Gastroesophageal sphincter (tissue), 4 donors: ENCODE measurements at regions not wholly inside any gene's neighbourhood (a gene's known extent, or its start where the extent isn't known, plus 50 kb on each side); places are given as distances from the start of the nearest gene placed in this dataset.

Source experiments
- ATAC-seq: fragments of 150-250 bp; one replicate; pipeline ENCODE4 v1.9.1; 2016; ENCODE audit warnings: mild to moderate bottlenecking, moderate library complexity
- H3K27ac ChIP-seq, 4 donors: fragments of 200-600 bp; sonication (generic) in 3 of 4; 1 replicate in 3 of 4; 2 replicates in 1 of 4; pipeline ENCODE4 v1.5.1; 2016 to 2019
- H3K27me3 ChIP-seq: fragments of 200-600 bp; sonication (generic); one replicate; pipeline ENCODE4 v1.5.1; 2019
- H3K36me3 ChIP-seq, 2 donors: fragments of 200-600 bp; sonication (generic); one replicate each; pipeline ENCODE4 v1.5.1; 2019; ENCODE audit warnings: control low read depth in 1 of 2
- H3K4me1 ChIP-seq, 3 donors: fragments of 200-600 bp; sonication (generic); 1 replicate in 2 of 3; 2 replicates in 1 of 3; pipeline ENCODE4 v1.5.1; 2016 to 2019; ENCODE audit warnings: control low read depth in 2 of 3
- H3K4me3 ChIP-seq, 2 donors: fragments of 200-600 bp; sonication (generic); one replicate each; pipeline ENCODE4 v1.5.1; 2019; ENCODE audit warnings: mild to moderate bottlenecking in 1 of 2, moderate library complexity in 1 of 2
- H3K9me3 ChIP-seq, 3 donors: fragments of 200-600 bp; sonication (generic); one replicate each; pipeline ENCODE4 v1.5.1; 2017 to 2019; ENCODE audit warnings: control low read depth in 2 of 3
- EP300 ChIP-seq: sonication (generic); formaldehyde crosslinking; IDR thresholded peaks from one replicate; pipeline ENCODE4 v1.6.1; 2017; ENCODE audit warnings: antibody characterized with exemption, mild to moderate bottlenecking
- POLR2A ChIP-seq, 2 donors: fragments of 450-650 bp; IDR thresholded peaks; one replicate each; pipeline ENCODE4 v1.6.1; 2017; ENCODE audit warnings: antibody characterized with exemption in 2 of 2, mild to moderate bottlenecking in 2 of 2, moderate library complexity in 1 of 2
- POLR2AphosphoS5 ChIP-seq: sonication (generic); formaldehyde crosslinking; IDR thresholded peaks from one replicate; pipeline ENCODE4 v1.6.1; 2017; ENCODE audit warnings: antibody characterized with exemption
- WGBS, 2 donors: methylation state at CpG; one replicate each; pipeline ENCODE4 v1.1.5; 2018; ENCODE audit warnings: low coverage in 1 of 2; 5-methylcytosine and 5-hydroxymethylcytosine counted together
- TF ChIP-seq, protein P1 (sequence below), 4 experiments: fragments of 200-600 bp in 2 of 4; fragments of 450-650 bp in 2 of 4; sonication (generic) in 1 of 4; IDR thresholded peaks; one replicate each; pipeline ENCODE4 v1.5.1; 2017 to 2019; ENCODE audit warnings: antibody characterized with exemption in 4 of 4, mild to moderate bottlenecking in 2 of 4, moderate library complexity in 2 of 4

GRCh38 chr4:63169836-63170235, 1239.4 kb downstream of the TECRL start:
- Histone ChIP-seq H3K27ac (no peak overlapping the region), H3K27me3 (no peaks in the 10 kb centered on the region), H3K9me3 (no peaks in the 10 kb centered on the region), H3K36me3 (no peaks in the 10 kb centered on the region), H3K4me3 (no peak overlapping the region), H3K4me1 (no peaks in the 10 kb centered on the region)
- 85 to 89% methylated on average over 2 of the region's 2 CpGs for WGBS, 2 donors
- ATAC-seq, result no peak
- TF ChIP-seq EP300, result no peak
- TF ChIP-seq POLR2A (IDR thresholded peaks at IDR 0.05), result no peak

GRCh38 chr4:63155561-63155960, 1253.7 kb downstream of the TECRL start:
- ATAC-seq, result no peak
- 80 to 100% methylated on average over 1 of the region's 1 CpG for WGBS, 2 donors
- Histone ChIP-seq H3K9me3 (peaks cover 0 to 6% (median 0%) of the 10 kb centered on the region in 3 donors), H3K4me1 (no peaks in the 10 kb centered on the region), H3K27me3 (no peaks in the 10 kb centered on the region), H3K4me3 (no peak overlapping the region), H3K27ac (no peak overlapping the region), H3K36me3 (no peaks in the 10 kb centered on the region)
- TF ChIP-seq POLR2A (IDR thresholded peaks at IDR 0.05) (no peak), POLR2AphosphoS5 (no peak), EP300 (no peak)
- TF ChIP-seq, protein P1, sequence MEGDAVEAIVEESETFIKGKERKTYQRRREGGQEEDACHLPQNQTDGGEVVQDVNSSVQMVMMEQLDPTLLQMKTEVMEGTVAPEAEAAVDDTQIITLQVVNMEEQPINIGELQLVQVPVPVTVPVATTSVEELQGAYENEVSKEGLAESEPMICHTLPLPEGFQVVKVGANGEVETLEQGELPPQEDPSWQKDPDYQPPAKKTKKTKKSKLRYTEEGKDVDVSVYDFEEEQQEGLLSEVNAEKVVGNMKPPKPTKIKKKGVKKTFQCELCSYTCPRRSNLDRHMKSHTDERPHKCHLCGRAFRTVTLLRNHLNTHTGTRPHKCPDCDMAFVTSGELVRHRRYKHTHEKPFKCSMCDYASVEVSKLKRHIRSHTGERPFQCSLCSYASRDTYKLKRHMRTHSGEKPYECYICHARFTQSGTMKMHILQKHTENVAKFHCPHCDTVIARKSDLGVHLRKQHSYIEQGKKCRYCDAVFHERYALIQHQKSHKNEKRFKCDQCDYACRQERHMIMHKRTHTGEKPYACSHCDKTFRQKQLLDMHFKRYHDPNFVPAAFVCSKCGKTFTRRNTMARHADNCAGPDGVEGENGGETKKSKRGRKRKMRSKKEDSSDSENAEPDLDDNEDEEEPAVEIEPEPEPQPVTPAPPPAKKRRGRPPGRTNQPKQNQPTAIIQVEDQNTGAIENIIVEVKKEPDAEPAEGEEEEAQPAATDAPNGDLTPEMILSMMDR (IDR thresholded peaks at IDR 0.05), result no peak

DNA sequence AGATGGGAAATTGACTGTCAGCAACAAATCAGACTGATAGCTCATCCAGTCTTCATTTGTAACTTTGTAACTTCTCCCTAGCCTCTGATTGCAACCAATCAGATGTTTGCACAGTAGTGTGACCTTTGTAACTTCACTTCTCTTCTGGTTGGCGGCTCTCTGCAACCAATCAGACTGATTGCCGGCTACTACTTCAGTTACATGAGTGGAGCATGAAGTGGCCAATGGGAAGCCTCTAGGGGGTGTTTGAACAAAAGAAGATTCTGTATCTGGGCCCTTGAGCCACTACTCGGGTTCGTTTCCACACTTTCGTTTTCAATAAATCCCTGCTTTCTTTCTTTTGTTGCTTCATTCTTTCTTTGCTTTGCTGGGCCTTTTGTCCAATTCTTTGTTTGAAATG, 1285.8 kb downstream of the TECRL start:
- H3K4me3 ChIP-seq, result no peak overlapping the region
- no peaks in the 10 kb centered on the region for H3K27me3 ChIP-seq
- TF ChIP-seq POLR2AphosphoS5 (no peak), POLR2A (IDR thresholded peaks at IDR 0.05) (no peak), EP300 (no peak)
- TF ChIP-seq, protein P1 (IDR thresholded peaks at IDR 0.05), result no peak
- H3K9me3 ChIP-seq, result no peaks in the 10 kb centered on the region
- no peak for ATAC-seq
- H3K27ac ChIP-seq, result no peak overlapping the region
- 83 to 93% methylated on average over 3 to 5 of the region's 5 CpGs for WGBS, 2 donors
- H3K4me1 ChIP-seq, result no peaks in the 10 kb centered on the region
- no peaks in the 10 kb centered on the region for H3K36me3 ChIP-seq

DNA sequence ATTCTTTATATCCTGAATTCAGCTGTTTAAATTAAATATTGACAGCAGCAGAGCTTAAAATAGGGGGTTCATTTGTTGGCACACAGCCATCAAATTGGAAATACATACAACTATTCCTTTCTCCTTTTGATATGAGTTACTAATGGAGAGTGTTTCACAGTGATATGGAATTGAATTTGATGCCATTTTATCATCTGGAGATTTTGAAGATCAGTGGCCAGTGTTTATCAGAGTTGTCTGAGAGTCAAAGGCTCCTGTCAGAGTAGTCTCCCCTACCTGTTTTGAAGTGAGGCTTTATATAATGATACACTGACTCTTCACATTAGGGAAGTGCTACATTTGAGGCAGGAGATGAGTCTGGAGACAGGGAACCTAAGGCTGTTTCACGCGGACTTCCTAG, 1286.3 kb downstream of the TECRL start:
- Histone ChIP-seq H3K27me3 (no peaks in the 10 kb centered on the region), H3K36me3 (no peaks in the 10 kb centered on the region), H3K9me3 (no peaks in the 10 kb centered on the region), H3K4me3 (no peak overlapping the region), H3K4me1 (no peaks in the 10 kb centered on the region), H3K27ac (no peak overlapping the region)
- no peak for ATAC-seq
- WGBS, 2 donors, result 83 to 94% methylated on average over 2 of the region's 2 CpGs
- TF ChIP-seq EP300, result no peak

DNA sequence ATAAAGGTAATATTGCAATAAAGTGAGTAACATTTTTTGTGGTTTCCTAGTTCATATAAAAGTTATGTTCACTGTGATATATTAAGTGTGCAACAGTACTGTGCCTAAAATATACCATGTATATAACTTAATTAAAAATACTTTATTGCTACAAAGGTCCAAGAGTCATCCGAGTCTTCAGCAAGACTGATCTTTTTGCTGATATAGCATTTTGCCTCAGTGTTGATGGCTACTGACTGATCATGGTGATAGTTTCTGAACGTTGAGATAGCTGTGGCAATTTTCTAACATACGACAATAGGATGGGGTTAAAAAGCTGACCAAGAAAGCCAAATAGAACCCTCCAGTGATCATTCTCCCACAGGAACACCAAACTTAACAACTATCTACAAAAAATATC, 1302.7 kb downstream of the TECRL start:
- TF ChIP-seq POLR2AphosphoS5 (no peak), POLR2A (IDR thresholded peaks at IDR 0.05) (no peak), EP300 (no peak)
- TF ChIP-seq, protein P1 (IDR thresholded peaks at IDR 0.05), result no peak
- no peaks in the 10 kb centered on the region for H3K27me3 ChIP-seq
- H3K27ac ChIP-seq, result no peak overlapping the region
- no peak for ATAC-seq
- H3K4me3 ChIP-seq, result no peak overlapping the region
- peaks cover 0 to 14% (median 0%) of the 10 kb centered on the region in 3 donors for H3K9me3 ChIP-seq
- H3K4me1 ChIP-seq, result no peaks in the 10 kb centered on the region
- H3K36me3 ChIP-seq, result no peaks in the 10 kb centered on the region
- 78 to 88% methylated on average over 3 of the region's 3 CpGs for WGBS, 2 donors

GRCh38 chr4:63105839-63106238, 1303.4 kb downstream of the TECRL start:
- Histone ChIP-seq H3K4me1 (no peaks in the 10 kb centered on the region), H3K4me3 (no peak overlapping the region), H3K36me3 (no peaks in the 10 kb centered on the region), H3K9me3 (peaks cover 0 to 14% (median 0%) of the 10 kb centered on the region in 3 donors), H3K27me3 (no peaks in the 10 kb centered on the region), H3K27ac (no peak overlapping the region)
- ATAC-seq, result no peak
- no peak for TF ChIP-seq EP300
- TF ChIP-seq, protein P1 (IDR thresholded peaks at IDR 0.05), result no peak
- no peak for TF ChIP-seq POLR2AphosphoS5
- TF ChIP-seq POLR2A (IDR thresholded peaks at IDR 0.05), result no peak
